ENCODE measurements at regions not wholly inside any gene's neighbourhood (a gene's known extent, or its start where the extent isn't known, plus 50 kb on each side); places are given as distances from the start of the nearest gene placed in this dataset.
"Not testable (repeated sequence)": the region's sequence is repeated elsewhere in the genome, so short reads cannot be mapped to it uniquely, and the experiment has no call there.

DNA sequence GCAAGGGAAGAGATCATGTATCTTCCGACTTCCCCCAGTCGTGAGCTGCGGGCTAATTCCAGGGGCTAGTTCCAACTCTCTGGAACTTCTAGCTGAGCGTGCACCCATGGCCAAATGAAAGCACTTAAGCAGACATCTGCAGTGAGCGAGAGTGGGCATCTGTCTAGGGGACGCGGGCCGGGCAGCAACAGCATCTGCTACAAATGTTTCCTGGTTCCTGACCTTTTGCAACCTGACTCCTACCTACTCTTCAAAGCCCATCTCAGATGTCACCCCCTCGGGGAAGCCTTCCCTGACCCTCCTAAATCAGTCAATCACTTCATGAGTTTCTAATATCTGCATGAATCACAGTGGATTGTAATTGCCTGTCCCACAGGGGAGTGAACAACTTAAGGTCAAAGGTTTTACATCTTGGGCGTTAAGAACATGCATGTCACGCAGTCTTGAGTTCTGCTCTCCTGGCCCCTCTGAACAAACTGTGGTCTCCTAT is 141.9 kb downstream of the CEBPB start:
- no peaks in the 10 kb centered on the region for H3K27me3 Mint-ChIP-seq (ENCODE audit: low read depth)
- H3K4me3 Mint-ChIP-seq, result no peak overlapping the region

DNA sequence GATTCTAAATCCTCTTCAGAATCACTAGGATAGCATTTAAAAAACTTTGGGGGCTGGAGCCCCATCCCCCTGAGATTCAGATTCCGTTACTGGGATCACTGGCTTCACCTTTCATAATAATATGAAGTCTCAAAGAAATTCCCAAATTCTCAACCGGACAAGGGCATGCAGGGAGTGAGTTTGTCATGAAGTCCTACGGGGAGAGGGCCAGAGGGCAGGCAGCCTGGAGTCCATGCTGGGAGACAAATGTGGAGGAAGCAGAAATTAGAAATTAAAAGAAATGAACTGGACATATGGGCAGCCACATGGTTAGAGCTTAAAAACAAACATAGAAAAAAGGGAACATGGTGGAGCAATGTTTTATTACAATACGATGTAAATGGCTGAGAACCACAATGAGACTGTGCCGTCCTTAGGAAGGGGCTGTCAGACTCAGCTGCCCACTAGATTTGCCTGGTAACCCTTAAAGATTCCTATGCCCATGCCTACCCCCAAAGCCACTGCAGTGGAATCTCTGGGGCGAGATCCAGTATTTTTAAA is 142.6 kb downstream of the CEBPB start:
- Mint-ChIP-seq H3K9me3 (peaks cover 5% of the 10 kb centered on the region), H3K36me3 (ENCODE audit: low read depth) (no peaks in the 10 kb centered on the region), H3K4me1 (ENCODE audit: low read depth) (peaks cover 21% of the 10 kb centered on the region), H3K4me3 (no peak overlapping the region), H3K27ac (no peak overlapping the region), H3K27me3 (ENCODE audit: low read depth) (no peaks in the 10 kb centered on the region)
- DNase-seq (ENCODE audit: low spot score), result no peak

More for the DNA sequence above, 141.9 kb downstream of the CEBPB start:
- Mint-ChIP-seq H3K27ac (no peak overlapping the region), H3K36me3 (ENCODE audit: low read depth) (no peaks in the 10 kb centered on the region), H3K4me1 (ENCODE audit: low read depth) (peaks cover 16% of the 10 kb centered on the region), H3K9me3 (peaks cover 5% of the 10 kb centered on the region)
- no peak for DNase-seq (ENCODE audit: low spot score)

DNA sequence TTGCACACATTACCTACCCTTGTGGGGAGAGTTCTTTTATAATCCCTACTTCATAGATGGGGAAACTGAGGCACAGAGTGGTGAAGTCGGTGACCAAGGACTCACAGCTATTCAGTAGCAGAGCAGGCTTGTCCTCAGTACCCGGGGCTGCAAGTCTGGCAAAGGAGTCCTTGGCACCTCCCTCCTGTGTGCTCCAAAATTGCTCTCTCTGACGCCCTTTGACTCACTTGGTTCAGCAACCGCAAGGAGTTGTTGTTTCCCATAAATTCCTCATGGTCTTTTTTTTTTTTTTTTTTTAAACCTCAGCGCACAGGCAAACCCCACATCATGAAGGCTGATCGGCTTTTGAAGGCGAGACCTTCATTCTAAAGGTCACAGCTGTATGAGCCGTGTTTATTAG is 143.2 kb downstream of the CEBPB start:
- no peak overlapping the region for H3K27ac Mint-ChIP-seq
- no peaks in the 10 kb centered on the region for H3K27me3 Mint-ChIP-seq (ENCODE audit: low read depth)
- peaks cover 5% of the 10 kb centered on the region for H3K9me3 Mint-ChIP-seq
- no peak for DNase-seq (ENCODE audit: low spot score)
- no peak overlapping the region for H3K4me3 Mint-ChIP-seq
- no peaks in the 10 kb centered on the region for H3K36me3 Mint-ChIP-seq (ENCODE audit: low read depth)
- H3K4me1 Mint-ChIP-seq (ENCODE audit: low read depth), result peaks cover 27% of the 10 kb centered on the region

DNA sequence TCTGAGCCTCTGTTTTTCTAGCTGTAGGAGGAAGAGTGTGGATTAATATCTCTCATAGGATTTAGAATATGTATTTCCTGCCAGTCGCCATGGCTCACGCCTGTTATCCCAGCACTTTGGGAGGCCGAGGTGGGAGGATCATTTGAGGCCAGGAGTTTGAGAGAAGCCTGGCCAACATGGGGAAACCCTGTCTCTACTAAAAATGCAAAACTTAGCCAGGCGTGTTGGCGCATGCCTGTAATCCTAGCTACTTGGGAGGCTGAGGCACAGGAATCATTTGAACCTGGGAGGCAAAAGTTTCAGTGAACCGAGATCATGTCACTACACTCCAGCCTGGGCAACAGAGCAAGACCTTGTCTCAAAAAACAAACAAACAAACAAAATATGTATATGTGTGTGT is 143.9 kb downstream of the CEBPB start:
- not testable (repeated sequence) for H3K4me3 Mint-ChIP-seq, H3K27ac Mint-ChIP-seq

DNA sequence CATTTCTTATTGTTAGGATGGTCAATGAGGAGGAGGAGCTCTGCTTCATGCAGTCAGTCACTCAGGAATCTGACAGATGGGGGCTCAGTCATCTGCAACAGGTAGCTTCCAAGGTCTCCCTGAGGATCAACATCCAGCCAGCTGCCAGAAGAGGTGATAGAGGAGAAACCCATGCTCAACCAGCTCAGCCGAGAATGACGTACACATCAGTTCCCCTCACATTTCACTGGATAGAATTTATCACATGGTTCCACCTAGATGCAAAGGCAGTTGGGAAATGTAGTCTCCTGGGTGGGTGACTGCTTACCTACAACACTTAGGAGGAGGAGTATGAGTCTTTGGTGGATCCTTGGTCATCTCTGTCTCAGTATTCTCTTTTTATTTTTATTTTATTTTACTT is 144.5 kb downstream of the CEBPB start:
- Mint-ChIP-seq H3K4me3 (no peak overlapping the region), H3K9me3 (peaks cover under 1% of the 10 kb centered on the region), H3K4me1 (ENCODE audit: low read depth) (peaks cover 38% of the 10 kb centered on the region), H3K27ac (no peak overlapping the region), H3K27me3 (ENCODE audit: low read depth) (no peaks in the 10 kb centered on the region), H3K36me3 (ENCODE audit: low read depth) (no peaks in the 10 kb centered on the region)
- DNase-seq (ENCODE audit: low spot score), result no peak

More for the DNA sequence above, 143.9 kb downstream of the CEBPB start:
- not testable (repeated sequence) for DNase-seq (ENCODE audit: low spot score); H3K36me3 Mint-ChIP-seq (ENCODE audit: low read depth); H3K27me3 Mint-ChIP-seq (ENCODE audit: low read depth); H3K9me3 Mint-ChIP-seq
- H3K4me1 Mint-ChIP-seq (ENCODE audit: low read depth), result peaks cover 32% of the 10 kb centered on the region

DNA sequence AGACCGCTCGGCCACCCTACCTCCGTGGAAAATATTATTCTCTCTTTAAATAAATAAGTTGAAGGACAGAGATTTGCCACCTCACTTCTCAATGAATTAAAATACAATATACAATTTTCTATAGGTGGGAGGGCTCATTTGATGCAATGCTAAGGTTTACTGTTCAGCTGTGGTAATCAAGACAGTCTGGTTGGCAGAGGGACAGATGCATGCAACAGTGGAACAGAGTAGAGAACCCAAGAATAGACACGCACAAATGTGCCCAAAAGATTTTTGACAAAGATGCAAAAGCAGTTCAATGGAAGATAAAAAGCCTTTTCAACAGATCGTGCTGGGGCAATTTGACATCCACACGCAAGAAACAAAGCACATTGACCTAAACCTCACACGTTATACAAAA is 145.2 kb downstream of the CEBPB start:
- Mint-ChIP-seq H3K4me1 (ENCODE audit: low read depth) (peaks cover 43% of the 10 kb centered on the region), H3K4me3 (no peak overlapping the region), H3K27ac (no peak overlapping the region), H3K36me3 (ENCODE audit: low read depth) (no peaks in the 10 kb centered on the region), H3K9me3 (no peaks in the 10 kb centered on the region), H3K27me3 (ENCODE audit: low read depth) (no peaks in the 10 kb centered on the region)
- DNase-seq (ENCODE audit: low spot score), result no peak

DNA sequence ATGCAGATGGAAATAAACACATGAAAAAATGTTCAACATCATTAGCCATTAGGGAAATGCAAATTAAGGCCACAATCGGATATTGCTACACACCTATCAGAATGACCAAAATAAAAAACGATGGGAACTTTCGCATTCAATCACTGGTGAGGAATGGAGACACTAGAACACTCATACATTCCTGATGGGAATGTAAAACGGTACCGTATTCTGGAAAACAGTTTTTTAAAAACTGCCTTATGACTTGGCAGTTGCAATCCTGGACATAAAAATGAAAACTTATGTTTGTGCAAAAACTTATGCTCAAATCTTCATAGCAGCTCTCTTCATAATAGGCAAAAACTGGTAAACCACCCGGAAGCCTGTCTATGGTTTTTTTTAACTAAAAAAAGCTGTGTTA is 146.0 kb downstream of the CEBPB start:
- H3K27me3 Mint-ChIP-seq (ENCODE audit: low read depth), result no peaks in the 10 kb centered on the region
- no peak for DNase-seq (ENCODE audit: low spot score)
- no peaks in the 10 kb centered on the region for H3K36me3 Mint-ChIP-seq (ENCODE audit: low read depth)
- H3K27ac Mint-ChIP-seq, result no peak overlapping the region
- H3K4me1 Mint-ChIP-seq (ENCODE audit: low read depth), result peaks cover 46% of the 10 kb centered on the region
- no peak overlapping the region for H3K4me3 Mint-ChIP-seq
- no peaks in the 10 kb centered on the region for H3K9me3 Mint-ChIP-seq

DNA sequence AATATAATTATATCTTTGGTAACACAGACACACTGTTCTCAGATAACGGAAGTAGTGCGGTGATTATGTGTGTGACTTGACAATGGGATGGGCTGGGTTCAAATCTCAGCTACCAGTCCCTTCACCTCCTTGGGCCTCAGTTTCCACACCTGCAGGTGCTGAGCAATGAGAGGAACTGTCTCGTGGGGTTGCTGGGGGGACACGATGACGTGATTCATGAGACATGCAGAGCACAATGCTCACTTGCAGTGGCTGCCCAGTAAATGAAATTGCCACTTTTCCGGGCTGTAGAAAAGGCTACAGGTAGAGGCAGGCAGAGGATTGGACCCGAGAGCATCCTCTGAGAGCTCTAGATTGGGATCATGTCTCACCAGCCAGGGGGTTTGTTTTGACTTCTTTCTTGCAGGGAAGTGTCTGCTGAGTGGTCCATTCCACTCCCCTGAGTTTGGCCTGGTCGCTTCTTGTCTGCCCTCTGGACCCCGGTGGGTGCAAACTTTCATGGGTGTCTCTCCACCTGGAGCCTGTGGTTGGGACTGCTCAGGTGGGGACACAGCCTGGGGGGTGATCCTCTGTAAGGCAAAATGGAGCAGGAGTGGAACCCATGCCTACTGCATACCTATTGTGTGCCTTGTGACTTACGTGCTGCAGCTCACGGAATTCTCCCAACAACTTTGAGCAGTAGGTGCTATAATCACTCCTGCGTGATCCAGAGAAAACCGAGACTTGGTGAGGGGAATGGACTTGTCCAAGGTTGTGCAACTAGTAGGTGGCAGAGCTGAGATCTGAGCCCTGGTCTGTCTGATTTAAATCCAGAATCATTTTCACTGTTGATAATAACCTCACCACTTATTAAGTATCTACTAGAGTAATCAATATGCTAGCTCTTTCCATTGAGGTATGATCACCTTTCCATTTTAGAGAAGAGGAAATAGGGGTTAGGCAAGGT is 147.2 kb downstream of the CEBPB start:
- H3K9me3 Mint-ChIP-seq, result no peaks in the 10 kb centered on the region
- peak overlapping the region; percentile 78 for H3K4me3 Mint-ChIP-seq
- H3K36me3 Mint-ChIP-seq (ENCODE audit: low read depth), result no peaks in the 10 kb centered on the region
- DNase-seq (ENCODE audit: low spot score), result no peak
- H3K27ac Mint-ChIP-seq, result peak overlapping the region; percentile 89
- peaks cover 52% of the 10 kb centered on the region for H3K4me1 Mint-ChIP-seq (ENCODE audit: low read depth)
- no peaks in the 10 kb centered on the region for H3K27me3 Mint-ChIP-seq (ENCODE audit: low read depth)

DNA sequence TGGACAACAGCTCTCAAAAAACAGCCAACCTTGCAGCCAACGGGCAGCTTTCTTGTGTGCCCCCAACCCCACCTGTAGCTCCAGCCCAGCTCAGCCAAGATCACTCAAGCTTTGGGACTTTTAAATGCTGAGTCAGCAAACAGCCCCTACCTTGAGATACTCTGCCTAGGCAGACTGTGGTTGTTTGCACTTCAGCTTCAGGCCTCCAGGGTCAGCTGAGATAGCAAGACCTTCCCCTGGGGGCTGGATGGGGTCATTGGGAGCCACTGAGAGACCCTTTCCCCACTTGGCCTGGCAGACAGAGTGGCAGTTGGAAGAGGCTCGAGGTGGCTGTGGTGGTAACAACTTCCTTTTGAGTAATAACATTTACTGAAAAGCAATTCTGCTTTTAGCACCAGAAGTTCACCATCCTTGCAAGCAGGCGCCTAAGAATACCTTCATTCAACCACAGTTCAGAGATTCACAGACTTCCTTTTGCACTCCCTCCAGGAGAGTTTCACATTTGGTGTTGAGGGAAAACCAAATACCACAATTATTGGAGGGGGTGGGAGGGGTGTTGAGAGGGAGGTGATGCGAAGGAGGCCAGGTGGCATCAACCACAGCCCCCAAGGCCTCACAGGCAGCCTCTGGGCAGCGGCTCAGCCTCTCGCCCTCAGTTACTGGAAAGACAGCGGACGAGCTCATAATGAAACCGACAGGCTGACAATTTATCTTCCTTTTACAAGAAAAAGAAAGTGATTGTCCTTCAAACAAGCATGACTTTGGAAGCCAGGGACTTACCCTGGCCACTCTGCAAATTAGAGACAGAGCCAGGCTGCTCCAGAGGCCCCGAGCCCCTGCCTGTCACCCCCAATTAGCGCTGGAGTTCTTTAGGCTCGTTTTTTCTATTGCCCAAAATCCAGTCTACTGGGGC is 148.1 kb downstream of the CEBPB start:
- peaks cover 56% of the 10 kb centered on the region for H3K4me1 Mint-ChIP-seq (ENCODE audit: low read depth)
- DNase-seq (ENCODE audit: low spot score), result peak; percentile 85
- peak overlapping the region; percentile 89 for H3K27ac Mint-ChIP-seq
- H3K4me3 Mint-ChIP-seq, result peak overlapping the region; percentile 78
- H3K9me3 Mint-ChIP-seq, result no peaks in the 10 kb centered on the region
- H3K36me3 Mint-ChIP-seq (ENCODE audit: low read depth), result no peaks in the 10 kb centered on the region
- H3K27me3 Mint-ChIP-seq (ENCODE audit: low read depth), result no peaks in the 10 kb centered on the region

DNA sequence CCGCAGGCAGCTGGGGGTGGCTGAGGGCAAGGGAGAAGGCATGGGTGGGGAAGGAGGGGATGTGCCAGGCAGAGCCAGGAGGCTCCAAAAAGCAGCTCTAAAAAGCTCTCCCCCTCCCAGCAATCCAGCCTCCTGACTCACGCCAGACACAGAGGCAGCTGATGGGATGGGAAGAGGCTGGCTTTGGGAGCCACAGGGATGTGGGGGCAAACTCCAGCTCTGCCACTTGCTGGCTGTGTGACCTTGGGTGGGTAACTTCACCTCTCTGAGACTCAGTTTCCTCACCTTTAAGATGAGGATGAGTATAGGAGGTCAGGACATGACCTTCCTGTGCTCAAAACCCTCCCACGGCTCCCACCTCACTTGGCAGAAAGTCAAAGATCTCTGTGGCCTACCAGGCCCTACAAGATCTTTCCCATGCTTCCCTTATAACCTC is 148.9 kb downstream of the CEBPB start:
- no peaks in the 10 kb centered on the region for H3K36me3 Mint-ChIP-seq (ENCODE audit: low read depth)
- H3K4me3 Mint-ChIP-seq, result peak overlapping the region; percentile 78
- no peaks in the 10 kb centered on the region for H3K27me3 Mint-ChIP-seq (ENCODE audit: low read depth)
- H3K9me3 Mint-ChIP-seq, result no peaks in the 10 kb centered on the region
- peaks cover 60% of the 10 kb centered on the region for H3K4me1 Mint-ChIP-seq (ENCODE audit: low read depth)
- peak overlapping the region; percentile 89 for H3K27ac Mint-ChIP-seq
- peak; percentile 23 for DNase-seq (ENCODE audit: low spot score)

DNA sequence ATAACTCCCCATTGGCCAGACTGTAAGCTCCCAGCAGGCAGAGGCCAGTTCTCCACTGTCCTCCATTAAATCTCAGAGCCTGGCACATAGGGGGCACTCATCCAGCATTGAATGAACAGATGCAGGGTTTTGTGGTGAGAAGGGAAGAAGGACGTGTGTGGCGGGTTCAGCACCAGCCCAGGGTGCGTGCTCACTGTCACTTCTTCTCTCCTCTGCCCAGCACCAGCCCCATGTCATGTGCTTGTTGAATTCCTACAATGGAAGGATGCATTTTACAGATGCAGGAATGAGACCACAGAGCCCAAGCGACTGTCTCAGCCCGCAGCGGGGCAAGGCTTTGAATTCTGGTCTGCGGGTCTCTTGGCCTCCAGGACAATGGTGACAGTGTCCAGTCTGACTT is 149.9 kb downstream of the CEBPB start:
- Mint-ChIP-seq H3K36me3 (ENCODE audit: low read depth) (no peaks in the 10 kb centered on the region), H3K27ac (peak overlapping the region; percentile 89), H3K4me1 (ENCODE audit: low read depth) (peaks cover 60% of the 10 kb centered on the region)

DNA sequence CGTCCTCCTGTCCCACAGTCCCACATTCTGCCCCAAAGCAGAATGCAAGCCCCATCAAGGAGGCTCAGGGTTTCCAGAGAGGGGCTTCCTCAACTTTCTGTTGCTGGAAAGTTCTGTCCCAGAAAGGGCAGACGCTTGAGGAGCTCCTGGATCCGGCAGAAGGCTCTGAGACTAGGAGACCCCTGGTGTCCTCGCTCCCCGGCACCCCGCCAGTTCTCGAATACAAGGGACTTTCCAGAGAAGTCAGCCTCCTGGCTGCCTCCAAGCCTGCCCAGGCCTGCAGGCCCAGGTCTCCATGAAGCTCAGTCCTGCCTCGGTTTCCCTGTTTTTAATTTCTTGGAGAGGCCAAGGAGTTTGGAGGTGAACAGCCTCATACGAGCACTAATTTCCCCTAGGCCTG is 150.4 kb downstream of the CEBPB start:
- DNase-seq (ENCODE audit: low spot score), result no peak
- H3K9me3 Mint-ChIP-seq, result no peaks in the 10 kb centered on the region
- peaks cover 60% of the 10 kb centered on the region for H3K4me1 Mint-ChIP-seq (ENCODE audit: low read depth)
- H3K4me3 Mint-ChIP-seq, result no peak overlapping the region
- no peaks in the 10 kb centered on the region for H3K36me3 Mint-ChIP-seq (ENCODE audit: low read depth)
- H3K27ac Mint-ChIP-seq, result no peak overlapping the region
- no peaks in the 10 kb centered on the region for H3K27me3 Mint-ChIP-seq (ENCODE audit: low read depth)

More for the DNA sequence above, 149.9 kb downstream of the CEBPB start:
- no peaks in the 10 kb centered on the region for H3K9me3 Mint-ChIP-seq
- peak overlapping the region; percentile 78 for H3K4me3 Mint-ChIP-seq
- no peaks in the 10 kb centered on the region for H3K27me3 Mint-ChIP-seq (ENCODE audit: low read depth)
- DNase-seq (ENCODE audit: low spot score), result no peak

DNA sequence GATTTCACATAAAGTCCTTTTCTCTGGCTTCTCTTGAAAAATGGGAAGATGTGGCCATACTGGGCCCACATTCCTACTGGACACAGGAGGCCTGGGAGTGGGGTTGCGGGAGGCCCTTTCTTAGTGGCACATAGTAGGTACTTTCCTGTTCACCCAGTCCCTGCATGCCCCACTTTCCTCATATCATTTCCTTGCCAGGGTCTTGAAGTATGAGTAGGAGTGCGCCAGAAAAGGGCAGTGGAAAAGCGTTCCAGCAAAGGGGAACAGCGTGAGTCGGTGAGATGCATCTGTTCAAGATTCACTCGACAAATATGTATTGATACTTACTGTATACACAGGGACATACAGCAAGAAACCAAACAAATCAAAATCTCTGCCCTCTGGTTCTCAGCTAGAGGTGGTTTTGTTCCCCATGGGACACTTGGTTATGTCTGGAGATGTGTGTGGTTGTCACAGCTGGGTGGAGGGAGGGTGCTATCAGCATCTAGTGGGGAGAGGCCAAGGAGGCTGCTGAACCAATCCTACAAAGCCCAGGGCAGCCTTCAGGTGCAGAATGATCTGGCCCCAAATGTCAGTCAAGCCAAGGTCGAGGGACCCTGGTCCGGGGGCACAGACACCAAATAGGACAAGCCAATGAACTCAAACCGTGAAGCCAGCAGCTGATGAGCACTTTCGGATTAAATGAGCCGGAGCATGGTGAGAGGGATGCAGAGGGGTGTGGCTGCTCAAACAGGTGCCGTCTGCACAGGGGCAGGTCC is 151.4 kb downstream of the CEBPB start:
- Mint-ChIP-seq H3K27ac (no peak overlapping the region), H3K27me3 (ENCODE audit: low read depth) (no peaks in the 10 kb centered on the region), H3K4me1 (ENCODE audit: low read depth) (peaks cover 62% of the 10 kb centered on the region), H3K4me3 (no peak overlapping the region), H3K9me3 (no peaks in the 10 kb centered on the region), H3K36me3 (ENCODE audit: low read depth) (no peaks in the 10 kb centered on the region)
- DNase-seq (ENCODE audit: low spot score), result no peak
